ENCODE measurements at regions not wholly inside any gene's neighbourhood (a gene's known extent, or its start where the extent isn't known, plus 50 kb on each side); places are given as distances from the start of the nearest gene placed in this dataset.

DNA sequence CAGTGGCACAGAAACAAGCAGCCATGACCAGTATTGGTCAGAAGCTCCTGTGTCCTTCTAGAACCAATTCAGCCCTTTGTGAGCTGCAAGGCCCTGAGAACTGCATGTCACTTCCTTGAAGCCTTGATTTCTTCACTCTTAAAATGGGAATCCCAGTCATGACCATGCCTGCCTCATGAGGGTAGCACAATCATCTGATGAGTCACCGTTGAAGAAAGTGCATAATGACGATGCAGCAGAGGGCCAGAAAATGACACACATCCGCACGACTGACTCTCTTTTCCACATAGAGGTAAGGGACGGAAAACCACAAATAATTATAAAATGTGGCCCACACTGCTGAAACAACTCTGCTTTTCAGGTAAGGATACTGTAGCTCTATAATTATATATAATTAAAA lies 777.4 kb downstream of the BCL11B start:
- H3K27me3 ChIP-seq (ENCODE audit: insufficient read depth in 3 of 3, low read length in 2 of 3), result no peaks in the 10 kb centered on the region
- no peak for DNase-seq
- H3K27ac ChIP-seq, result no peak overlapping the region
- H3K4me3 ChIP-seq, result no peak overlapping the region
- H3K9me3 ChIP-seq, result no peaks in the 10 kb centered on the region
- peaks cover 0 to 2% of the 10 kb centered on the region in 2 donors for H3K36me3 ChIP-seq (ENCODE audit: insufficient read depth in 1 of 2, low read depth in 1 of 2)
- no peaks in the 10 kb centered on the region for H3K4me1 ChIP-seq
- intact Hi-C loops (cut with DNase I), result no loop called here
- TF ChIP-seq, protein P1, sequence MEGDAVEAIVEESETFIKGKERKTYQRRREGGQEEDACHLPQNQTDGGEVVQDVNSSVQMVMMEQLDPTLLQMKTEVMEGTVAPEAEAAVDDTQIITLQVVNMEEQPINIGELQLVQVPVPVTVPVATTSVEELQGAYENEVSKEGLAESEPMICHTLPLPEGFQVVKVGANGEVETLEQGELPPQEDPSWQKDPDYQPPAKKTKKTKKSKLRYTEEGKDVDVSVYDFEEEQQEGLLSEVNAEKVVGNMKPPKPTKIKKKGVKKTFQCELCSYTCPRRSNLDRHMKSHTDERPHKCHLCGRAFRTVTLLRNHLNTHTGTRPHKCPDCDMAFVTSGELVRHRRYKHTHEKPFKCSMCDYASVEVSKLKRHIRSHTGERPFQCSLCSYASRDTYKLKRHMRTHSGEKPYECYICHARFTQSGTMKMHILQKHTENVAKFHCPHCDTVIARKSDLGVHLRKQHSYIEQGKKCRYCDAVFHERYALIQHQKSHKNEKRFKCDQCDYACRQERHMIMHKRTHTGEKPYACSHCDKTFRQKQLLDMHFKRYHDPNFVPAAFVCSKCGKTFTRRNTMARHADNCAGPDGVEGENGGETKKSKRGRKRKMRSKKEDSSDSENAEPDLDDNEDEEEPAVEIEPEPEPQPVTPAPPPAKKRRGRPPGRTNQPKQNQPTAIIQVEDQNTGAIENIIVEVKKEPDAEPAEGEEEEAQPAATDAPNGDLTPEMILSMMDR (IDR thresholded peaks at IDR 0.05), result no peak
- WGBS, 3 donors, result 87 to 90% (median 89%) methylated on average over 5 of the region's 5 CpGs
- no peak for ATAC-seq

DNA sequence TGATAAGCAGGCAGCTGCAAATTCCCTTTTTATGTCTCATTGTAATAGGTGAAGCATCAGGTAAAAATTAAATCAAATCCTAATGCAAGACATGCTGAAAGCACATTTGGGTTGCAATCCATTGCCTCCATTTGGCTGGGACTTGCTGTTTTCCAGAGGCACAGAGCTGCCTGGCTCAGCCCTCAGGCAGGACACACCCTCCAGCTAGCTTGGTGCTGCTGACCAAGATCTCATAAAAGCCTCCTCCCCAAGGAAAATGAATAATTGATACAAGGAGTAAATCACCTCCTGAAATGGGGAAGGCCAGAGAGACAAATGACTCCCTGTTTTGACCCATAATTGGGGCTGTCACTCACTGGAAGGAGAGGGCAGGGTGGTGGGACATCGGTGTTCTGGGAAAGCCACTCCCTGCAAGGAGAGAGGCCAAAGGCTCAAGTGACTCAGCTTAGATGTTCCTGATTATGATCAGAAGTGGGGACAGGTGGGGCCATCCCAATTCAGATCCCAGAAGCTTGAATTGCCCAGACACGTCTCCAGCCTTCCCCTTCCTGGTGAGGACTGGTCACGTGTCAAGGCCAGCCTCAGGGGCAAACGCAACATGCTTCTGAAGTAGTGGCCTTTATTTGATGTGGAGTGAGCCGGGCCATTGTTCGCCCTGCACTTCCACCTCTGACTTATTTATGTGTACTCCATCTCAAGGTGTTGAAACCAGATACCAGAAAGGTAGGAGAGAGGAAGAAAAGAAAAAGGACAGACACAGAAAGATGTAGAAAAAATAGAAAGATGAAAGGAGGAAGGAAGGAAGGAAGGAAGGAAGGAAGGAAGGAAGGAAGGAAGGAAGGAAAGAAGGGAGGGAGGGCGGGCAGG lies 773.7 kb downstream of the BCL11B start:
- no peaks in the 10 kb centered on the region for H3K9me3 ChIP-seq
- DNase-seq (no peak), ATAC-seq (no peak)
- no peak overlapping the region for H3K4me3 ChIP-seq
- WGBS, 3 donors, result 73 to 80% (median 74%) methylated on average over 7 of the region's 7 CpGs
- H3K4me1 ChIP-seq, result no peaks in the 10 kb centered on the region
- H3K36me3 ChIP-seq (ENCODE audit: insufficient read depth in 1 of 2, low read depth in 1 of 2), result peaks cover 0 to 2% of the 10 kb centered on the region in 2 donors
- no peaks in the 10 kb centered on the region for H3K27me3 ChIP-seq (ENCODE audit: insufficient read depth in 3 of 3, low read length in 2 of 3)
- no peak overlapping the region for H3K27ac ChIP-seq
- intact Hi-C loops (cut with DNase I), result no loop called here
- TF ChIP-seq, protein P1 (IDR thresholded peaks at IDR 0.05), result no peak

DNA sequence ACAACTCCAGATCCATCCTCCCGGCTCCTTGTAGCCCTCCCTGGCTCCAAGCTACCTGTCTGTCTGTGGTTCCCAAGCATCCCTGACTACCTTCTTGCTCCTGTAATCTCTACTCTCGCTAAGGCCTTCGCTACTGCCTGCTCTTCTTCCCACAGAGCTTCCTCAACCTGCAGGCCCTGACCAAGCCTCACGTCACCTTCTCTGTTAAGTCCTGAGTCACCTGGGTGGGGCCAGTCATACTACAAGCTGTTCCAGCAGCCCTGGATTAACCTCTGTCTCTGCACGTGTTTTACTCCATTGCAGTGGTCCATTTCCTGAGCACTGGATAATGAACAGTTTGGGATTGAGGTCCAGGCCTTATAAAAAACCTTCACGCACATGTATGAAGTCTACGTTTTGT lies 770.7 kb downstream of the BCL11B start:
- 89 to 91% (median 91%) methylated on average over 7 of the region's 7 CpGs for WGBS, 3 donors
- H3K9me3 ChIP-seq, result no peaks in the 10 kb centered on the region
- peaks cover 0 to 2% of the 10 kb centered on the region in 2 donors for H3K36me3 ChIP-seq (ENCODE audit: insufficient read depth in 1 of 2, low read depth in 1 of 2)
- H3K27me3 ChIP-seq (ENCODE audit: insufficient read depth in 3 of 3, low read length in 2 of 3), result no peaks in the 10 kb centered on the region
- ATAC-seq (no peak), DNase-seq (no peak)
- TF ChIP-seq, protein P1 (IDR thresholded peaks at IDR 0.05), result no peak
- no peak overlapping the region for H3K4me3 ChIP-seq
- no peaks in the 10 kb centered on the region for H3K4me1 ChIP-seq
- H3K27ac ChIP-seq, result no peak overlapping the region
- intact Hi-C loops (cut with DNase I), result no loop called here

DNA sequence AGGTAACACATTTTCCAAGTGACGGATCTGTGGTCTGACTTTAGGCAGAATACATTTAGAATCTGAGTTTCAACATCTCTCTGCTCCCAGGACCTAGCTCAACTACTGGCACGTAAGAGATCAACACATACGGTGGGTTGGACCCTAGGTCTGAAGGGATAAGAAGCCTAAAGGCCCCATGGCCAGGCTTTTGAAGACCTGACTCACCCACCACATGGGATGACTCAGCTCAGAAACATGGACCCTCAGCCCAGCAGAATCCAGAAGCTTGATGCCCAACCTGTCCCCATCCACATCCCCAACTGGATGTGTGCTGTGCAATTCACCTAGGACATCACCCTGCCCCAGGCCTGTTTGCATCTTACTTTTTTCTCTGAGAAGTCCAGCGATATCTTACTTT lies 770.2 kb downstream of the BCL11B start:
- H3K27me3 ChIP-seq (ENCODE audit: insufficient read depth in 3 of 3, low read length in 2 of 3), result no peaks in the 10 kb centered on the region
- intact Hi-C loops (cut with DNase I), result no loop called here
- WGBS, 3 donors, result 89 to 93% (median 91%) methylated on average over 4 of the region's 4 CpGs
- H3K27ac ChIP-seq, result no peak overlapping the region
- TF ChIP-seq, protein P1 (IDR thresholded peaks at IDR 0.05), result no peak
- no peaks in the 10 kb centered on the region for H3K4me1 ChIP-seq
- H3K36me3 ChIP-seq (ENCODE audit: insufficient read depth in 1 of 2, low read depth in 1 of 2), result peaks cover 0 to 2% of the 10 kb centered on the region in 2 donors
- DNase-seq, result no peak
- no peak for ATAC-seq
- H3K4me3 ChIP-seq, result no peak overlapping the region
- H3K9me3 ChIP-seq, result no peaks in the 10 kb centered on the region

Data from psoas muscle (tissue), 7 donors.